HL-60 (cell line): ENCODE measurements at regions not wholly inside any gene's neighbourhood (a gene's known extent, or its start where the extent isn't known, plus 50 kb on each side); places are given as distances from the start of the nearest gene placed in this dataset.
A peak's percentile ranks its signal among the peaks of the same experiment; 100 is the strongest.

ENCODE experiments used
- DNase-seq, 2 experiments: peaks; one replicate each; pipeline ENCODE4 v3.0.0-alpha.2; 2010 to 2020; ENCODE audit warnings: low read depth in 1 of 2, low spot score in 1 of 2
- H3K27ac ChIP-seq: fragments of 250-450 bp; sonication (Bioruptor Pico); replicated peaks from 2 replicates; pipeline ENCODE4 v1.5.1; 2020; ENCODE audit warnings: mild to moderate bottlenecking, moderate library complexity
- H3K27me3 ChIP-seq: fragments of 250-450 bp; sonication (Bioruptor Pico); 2 replicates; pipeline ENCODE4 v1.5.1; 2021; ENCODE audit warnings: mild to moderate bottlenecking, moderate library complexity; ENCODE audit not compliant: insufficient read depth, poor library complexity, severe bottlenecking
- H3K4me3 ChIP-seq: replicated peaks from 2 replicates; pipeline ENCODE4 v1.5.1; 2011; ENCODE audit warnings: mild to moderate bottlenecking, control low read depth, low read length; ENCODE audit not compliant: insufficient read depth
- GABPA ChIP-seq: IDR thresholded peaks from 2 replicates; pipeline ENCODE4 v1.6.1; 2012; ENCODE audit warnings: low read depth
- POLR2AphosphoS5 ChIP-seq: IDR thresholded peaks from 2 replicates; pipeline ENCODE4 v1.6.1; 2012; ENCODE audit warnings: low read depth
- SPI1 ChIP-seq: IDR thresholded peaks from 2 replicates; pipeline ENCODE4 v1.6.1; 2012; ENCODE audit warnings: low read depth, mild to moderate bottlenecking, borderline replicate concordance
- TF ChIP-seq, protein P1 (sequence below): IDR thresholded peaks from 2 replicates; pipeline ENCODE4 v1.6.1; 2012; ENCODE audit warnings: low read depth; ENCODE audit not compliant: insufficient replicate concordance
- TF ChIP-seq, protein P2 (sequence below): IDR thresholded peaks from one replicate; pipeline ENCODE4 v1.5.1; 2011; ENCODE audit warnings: low read length, control low read depth, inconsistent platforms; ENCODE audit not compliant: insufficient read depth

DNA sequence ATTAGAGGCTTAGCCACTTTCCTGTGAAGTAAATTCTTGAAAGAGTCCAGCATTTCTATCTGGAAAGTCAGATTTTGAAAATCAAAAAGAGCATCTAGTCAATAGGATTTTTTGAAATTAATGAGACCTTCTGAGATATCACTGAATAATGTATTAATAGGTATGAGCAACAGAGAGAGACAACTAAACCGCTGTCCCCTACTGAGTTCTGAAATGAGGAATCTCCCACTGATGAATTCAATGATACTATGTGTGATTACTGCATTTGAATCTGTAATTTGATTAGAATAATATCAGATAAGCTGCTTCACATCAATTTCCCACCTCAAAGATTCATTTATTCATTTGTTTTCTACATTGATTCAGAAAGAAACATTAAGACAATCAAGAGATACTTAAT is 252.8 kb downstream of the TMX3 start:
- Histone ChIP-seq H3K27ac (no peak overlapping the region), H3K4me3 (no peak overlapping the region), H3K27me3 (no peaks in the 10 kb centered on the region)
- no peak for DNase-seq
- TF ChIP-seq, protein P1, sequence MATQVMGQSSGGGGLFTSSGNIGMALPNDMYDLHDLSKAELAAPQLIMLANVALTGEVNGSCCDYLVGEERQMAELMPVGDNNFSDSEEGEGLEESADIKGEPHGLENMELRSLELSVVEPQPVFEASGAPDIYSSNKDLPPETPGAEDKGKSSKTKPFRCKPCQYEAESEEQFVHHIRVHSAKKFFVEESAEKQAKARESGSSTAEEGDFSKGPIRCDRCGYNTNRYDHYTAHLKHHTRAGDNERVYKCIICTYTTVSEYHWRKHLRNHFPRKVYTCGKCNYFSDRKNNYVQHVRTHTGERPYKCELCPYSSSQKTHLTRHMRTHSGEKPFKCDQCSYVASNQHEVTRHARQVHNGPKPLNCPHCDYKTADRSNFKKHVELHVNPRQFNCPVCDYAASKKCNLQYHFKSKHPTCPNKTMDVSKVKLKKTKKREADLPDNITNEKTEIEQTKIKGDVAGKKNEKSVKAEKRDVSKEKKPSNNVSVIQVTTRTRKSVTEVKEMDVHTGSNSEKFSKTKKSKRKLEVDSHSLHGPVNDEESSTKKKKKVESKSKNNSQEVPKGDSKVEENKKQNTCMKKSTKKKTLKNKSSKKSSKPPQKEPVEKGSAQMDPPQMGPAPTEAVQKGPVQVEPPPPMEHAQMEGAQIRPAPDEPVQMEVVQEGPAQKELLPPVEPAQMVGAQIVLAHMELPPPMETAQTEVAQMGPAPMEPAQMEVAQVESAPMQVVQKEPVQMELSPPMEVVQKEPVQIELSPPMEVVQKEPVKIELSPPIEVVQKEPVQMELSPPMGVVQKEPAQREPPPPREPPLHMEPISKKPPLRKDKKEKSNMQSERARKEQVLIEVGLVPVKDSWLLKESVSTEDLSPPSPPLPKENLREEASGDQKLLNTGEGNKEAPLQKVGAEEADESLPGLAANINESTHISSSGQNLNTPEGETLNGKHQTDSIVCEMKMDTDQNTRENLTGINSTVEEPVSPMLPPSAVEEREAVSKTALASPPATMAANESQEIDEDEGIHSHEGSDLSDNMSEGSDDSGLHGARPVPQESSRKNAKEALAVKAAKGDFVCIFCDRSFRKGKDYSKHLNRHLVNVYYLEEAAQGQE = peak; percentile 76
- no peak for TF ChIP-seq POLR2AphosphoS5
- TF ChIP-seq GABPA = no peak
- TF ChIP-seq, protein P2, sequence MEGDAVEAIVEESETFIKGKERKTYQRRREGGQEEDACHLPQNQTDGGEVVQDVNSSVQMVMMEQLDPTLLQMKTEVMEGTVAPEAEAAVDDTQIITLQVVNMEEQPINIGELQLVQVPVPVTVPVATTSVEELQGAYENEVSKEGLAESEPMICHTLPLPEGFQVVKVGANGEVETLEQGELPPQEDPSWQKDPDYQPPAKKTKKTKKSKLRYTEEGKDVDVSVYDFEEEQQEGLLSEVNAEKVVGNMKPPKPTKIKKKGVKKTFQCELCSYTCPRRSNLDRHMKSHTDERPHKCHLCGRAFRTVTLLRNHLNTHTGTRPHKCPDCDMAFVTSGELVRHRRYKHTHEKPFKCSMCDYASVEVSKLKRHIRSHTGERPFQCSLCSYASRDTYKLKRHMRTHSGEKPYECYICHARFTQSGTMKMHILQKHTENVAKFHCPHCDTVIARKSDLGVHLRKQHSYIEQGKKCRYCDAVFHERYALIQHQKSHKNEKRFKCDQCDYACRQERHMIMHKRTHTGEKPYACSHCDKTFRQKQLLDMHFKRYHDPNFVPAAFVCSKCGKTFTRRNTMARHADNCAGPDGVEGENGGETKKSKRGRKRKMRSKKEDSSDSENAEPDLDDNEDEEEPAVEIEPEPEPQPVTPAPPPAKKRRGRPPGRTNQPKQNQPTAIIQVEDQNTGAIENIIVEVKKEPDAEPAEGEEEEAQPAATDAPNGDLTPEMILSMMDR = no peak
- no peak for TF ChIP-seq SPI1

DNA sequence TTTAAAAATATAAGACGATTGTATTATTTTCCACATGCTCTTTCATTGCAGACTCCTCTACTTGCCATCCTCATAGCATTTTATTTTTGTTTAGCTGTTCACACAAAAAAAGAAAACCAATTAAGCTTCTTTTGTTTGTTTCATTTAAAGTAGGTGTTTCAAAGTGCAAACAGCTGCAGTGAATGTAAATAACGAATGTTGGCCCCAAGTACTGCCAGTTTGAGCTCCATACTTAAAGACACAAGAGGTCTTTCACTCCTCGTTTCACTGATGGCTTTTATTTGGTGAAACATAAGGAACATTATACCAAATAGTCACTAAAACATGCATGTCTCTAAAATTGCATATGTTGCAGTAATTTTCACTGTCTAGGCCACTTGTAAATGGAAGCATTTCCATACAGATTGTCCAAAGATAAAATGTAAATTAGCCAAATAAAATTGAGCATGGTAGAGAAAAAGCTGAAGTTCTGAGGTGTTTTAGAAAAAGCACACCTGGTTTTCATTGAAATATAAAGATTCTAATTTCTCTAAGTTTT is 253.4 kb downstream of the TMX3 start:
- Histone ChIP-seq H3K27me3 (no peaks in the 10 kb centered on the region), H3K27ac (no peak overlapping the region), H3K4me3 (no peak overlapping the region)
- no peak for DNase-seq
- TF ChIP-seq SPI1 (no peak), POLR2AphosphoS5 (no peak), GABPA (no peak)
- TF ChIP-seq, protein P1 = no peak
- TF ChIP-seq, protein P2 = no peak

- Histone ChIP-seq H3K4me3 (no peak overlapping the region), H3K27ac (no peak overlapping the region), H3K27me3 (no peaks in the 10 kb centered on the region)
- DNase-seq = no peak
- no peak for TF ChIP-seq POLR2AphosphoS5
- TF ChIP-seq, protein P2 = no peak
- TF ChIP-seq SPI1 = no peak
- TF ChIP-seq, protein P1 = no peak
- no peak for TF ChIP-seq GABPA
Observed at GRCh38 chr18:68459968-68460367, 254.9 kb downstream of the TMX3 start.
